Posterior cingulate gyrus (tissue), 11 donors: ENCODE measurements at regions not wholly inside any gene's neighbourhood (a gene's known extent, or its start where the extent isn't known, plus 50 kb on each side); places are given as distances from the start of the nearest gene placed in this dataset.
"Not testable (repeated sequence)": the region's sequence is repeated elsewhere in the genome, so short reads cannot be mapped to it uniquely, and the experiment has no call there.

Experiments used
- DNase-seq, 10 donors: peaks; one replicate each; pipeline versions ENCODE4 v3.0.0 to v3.0.0-alpha.2; 2020 to 2021; ENCODE audit warnings: mixed read lengths in 3 of 10
- intact Hi-C: fragments of 100-400 bp; cut with DNase I; formaldehyde crosslinking; loops from one replicate; pipeline ENCODE4 v1.15.1; 2023

- DNase-seq, intact Hi-C loops: not testable (repeated sequence)
Measured at GRCh38 chr4:133264251-133264650, 115.2 kb downstream of the PCDH10 start.

- intact Hi-C loops: no loop called here
- no peak for DNase-seq
Measured at GRCh38 chr4:133263104-133263503, 114.0 kb downstream of the PCDH10 start.

GRCh38 chr4:133247861-133248260, 98.8 kb downstream of the PCDH10 start:
- intact Hi-C loops: no loop called here

GRCh38 chr4:133245226-133245625, 96.1 kb downstream of the PCDH10 start:
- no peak for DNase-seq
- intact Hi-C loops: no loop called here

More at GRCh38 chr4:133247861-133248260, 98.8 kb downstream of the PCDH10 start:
- DNase-seq: no peak
